SK-N-SH (cell line): ENCODE measurements at regions not wholly inside any gene's neighbourhood (a gene's known extent, or its start where the extent isn't known, plus 50 kb on each side); places are given as distances from the start of the nearest gene placed in this dataset.
"Not testable (repeated sequence)": the region's sequence is repeated elsewhere in the genome, so short reads cannot be mapped to it uniquely, and the experiment has no call there.

Source experiments
- ELF1 ChIP-seq: IDR thresholded peaks from 2 replicates; pipeline ENCODE4 v1.4.0; 2012
- EP300 ChIP-seq, 2 experiments: IDR thresholded peaks; 2 replicates each; pipeline versions ENCODE4 v1.4.0 to v1.6.1; 2012; ENCODE audit warnings: borderline replicate concordance in 1 of 2, low read depth in 1 of 2, low read length in 1 of 2
- FOXM1 ChIP-seq: IDR thresholded peaks from 2 replicates; pipeline ENCODE4 v1.4.0; 2012; ENCODE audit warnings: low read depth, mild to moderate bottlenecking
- NFIC ChIP-seq: IDR thresholded peaks from 2 replicates; pipeline ENCODE4 v1.4.0; 2012; ENCODE audit warnings: borderline replicate concordance
- POLR2AphosphoS5 ChIP-seq: IDR thresholded peaks from 2 replicates; pipeline ENCODE4 v1.6.1; 2012; ENCODE audit warnings: low read depth, low read length
- RAD21 ChIP-seq: IDR thresholded peaks from 2 replicates; pipeline ENCODE4 v1.6.1; 2012; ENCODE audit warnings: mild to moderate bottlenecking, low read length
- REST ChIP-seq: IDR thresholded peaks from 2 replicates; pipeline ENCODE4 v1.6.1; 2012; ENCODE audit warnings: mild to moderate bottlenecking, low read depth, low read length, moderate library complexity
- SMC3 ChIP-seq: IDR thresholded peaks from 2 replicates; pipeline ENCODE4 v1.6.1; 2012; ENCODE audit warnings: low read depth, low read length, improper control_type of control experiment
- TEAD4 ChIP-seq: IDR thresholded peaks from 2 replicates; pipeline ENCODE4 v1.4.0; 2012; ENCODE audit warnings: mild to moderate bottlenecking, borderline replicate concordance; ENCODE audit not compliant: insufficient read depth
- USF2 ChIP-seq: fragments of 150-350 bp; IDR thresholded peaks from 2 replicates; pipeline ENCODE4 v1.6.1; 2017; ENCODE audit warnings: antibody characterized with exemption, low read length, low read depth, borderline replicate concordance
- TF ChIP-seq, protein P1 (sequence below): fragments of 200-600 bp; sonication (generic); IDR thresholded peaks from 2 replicates; pipeline ENCODE4 v1.6.1; 2017; ENCODE audit warnings: antibody characterized with exemption, mild to moderate bottlenecking, moderate library complexity
- TF ChIP-seq, protein P2 (sequence below): IDR thresholded peaks from 2 replicates; pipeline ENCODE4 v1.4.0; 2012; ENCODE audit warnings: low read depth, borderline replicate concordance
- TF ChIP-seq, protein P3 (sequence below): IDR thresholded peaks from 2 replicates; pipeline ENCODE4 v1.4.0; 2012; ENCODE audit warnings: low read depth

GRCh38 chr6:135688476-135688875 lies 163.0 kb upstream of the PDE7B start:
- TF ChIP-seq, protein P1, sequence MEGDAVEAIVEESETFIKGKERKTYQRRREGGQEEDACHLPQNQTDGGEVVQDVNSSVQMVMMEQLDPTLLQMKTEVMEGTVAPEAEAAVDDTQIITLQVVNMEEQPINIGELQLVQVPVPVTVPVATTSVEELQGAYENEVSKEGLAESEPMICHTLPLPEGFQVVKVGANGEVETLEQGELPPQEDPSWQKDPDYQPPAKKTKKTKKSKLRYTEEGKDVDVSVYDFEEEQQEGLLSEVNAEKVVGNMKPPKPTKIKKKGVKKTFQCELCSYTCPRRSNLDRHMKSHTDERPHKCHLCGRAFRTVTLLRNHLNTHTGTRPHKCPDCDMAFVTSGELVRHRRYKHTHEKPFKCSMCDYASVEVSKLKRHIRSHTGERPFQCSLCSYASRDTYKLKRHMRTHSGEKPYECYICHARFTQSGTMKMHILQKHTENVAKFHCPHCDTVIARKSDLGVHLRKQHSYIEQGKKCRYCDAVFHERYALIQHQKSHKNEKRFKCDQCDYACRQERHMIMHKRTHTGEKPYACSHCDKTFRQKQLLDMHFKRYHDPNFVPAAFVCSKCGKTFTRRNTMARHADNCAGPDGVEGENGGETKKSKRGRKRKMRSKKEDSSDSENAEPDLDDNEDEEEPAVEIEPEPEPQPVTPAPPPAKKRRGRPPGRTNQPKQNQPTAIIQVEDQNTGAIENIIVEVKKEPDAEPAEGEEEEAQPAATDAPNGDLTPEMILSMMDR = not testable (repeated sequence)
- not testable (repeated sequence) for TF ChIP-seq RAD21; USF2; POLR2AphosphoS5; TEAD4; REST; EP300 (IDR thresholded peaks at IDR 0.05; ENCODE audit: borderline replicate concordance in 1 of 2, low read depth in 1 of 2, low read length in 1 of 2); ELF1; FOXM1; NFIC; SMC3
- TF ChIP-seq, protein P2, sequence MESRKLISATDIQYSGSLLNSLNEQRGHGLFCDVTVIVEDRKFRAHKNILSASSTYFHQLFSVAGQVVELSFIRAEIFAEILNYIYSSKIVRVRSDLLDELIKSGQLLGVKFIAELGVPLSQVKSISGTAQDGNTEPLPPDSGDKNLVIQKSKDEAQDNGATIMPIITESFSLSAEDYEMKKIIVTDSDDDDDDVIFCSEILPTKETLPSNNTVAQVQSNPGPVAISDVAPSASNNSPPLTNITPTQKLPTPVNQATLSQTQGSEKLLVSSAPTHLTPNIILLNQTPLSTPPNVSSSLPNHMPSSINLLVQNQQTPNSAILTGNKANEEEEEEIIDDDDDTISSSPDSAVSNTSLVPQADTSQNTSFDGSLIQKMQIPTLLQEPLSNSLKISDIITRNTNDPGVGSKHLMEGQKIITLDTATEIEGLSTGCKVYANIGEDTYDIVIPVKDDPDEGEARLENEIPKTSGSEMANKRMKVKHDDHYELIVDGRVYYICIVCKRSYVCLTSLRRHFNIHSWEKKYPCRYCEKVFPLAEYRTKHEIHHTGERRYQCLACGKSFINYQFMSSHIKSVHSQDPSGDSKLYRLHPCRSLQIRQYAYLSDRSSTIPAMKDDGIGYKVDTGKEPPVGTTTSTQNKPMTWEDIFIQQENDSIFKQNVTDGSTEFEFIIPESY = not testable (repeated sequence)
- TF ChIP-seq, protein P3, sequence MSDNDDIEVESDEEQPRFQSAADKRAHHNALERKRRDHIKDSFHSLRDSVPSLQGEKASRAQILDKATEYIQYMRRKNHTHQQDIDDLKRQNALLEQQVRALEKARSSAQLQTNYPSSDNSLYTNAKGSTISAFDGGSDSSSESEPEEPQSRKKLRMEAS = not testable (repeated sequence)
